CD14-positive monocyte (primary cell): ENCODE measurements at regions not wholly inside any gene's neighbourhood (a gene's known extent, or its start where the extent isn't known, plus 50 kb on each side); places are given as distances from the start of the nearest gene placed in this dataset.

Experiments used
- DNase-seq, 3 donors: peaks; one replicate each; pipeline ENCODE4 v3.0.0-alpha.2; 2011 to 2022
- H2AFZ ChIP-seq: 2 replicates; pipeline ENCODE4 v1.6.0; 2012; ENCODE audit warnings: mild to moderate bottlenecking, low read depth, low read length, inconsistent platforms; ENCODE audit not compliant: insufficient read depth, poor library complexity, severe bottlenecking
- H3K27ac ChIP-seq, 2 donors: 1 replicate in 1 of 2; 2 replicates in 1 of 2; pipeline ENCODE4 v1.5.1; 2012 to 2013; ENCODE audit warnings: low read length in 2 of 2, control low read depth in 1 of 2, inconsistent platforms in 1 of 2, low read depth in 1 of 2, mild to moderate bottlenecking in 1 of 2
- H3K27me3 ChIP-seq, 2 donors: one replicate each; pipeline versions ENCODE4 v1.6.0 to v1.6.1; 2011 to 2013; ENCODE audit warnings: low read length in 2 of 2; ENCODE audit not compliant: control insufficient read depth in 2 of 2, insufficient read depth in 2 of 2
- H3K36me3 ChIP-seq, 2 donors: replicated peaks in 1 of 2; 1 replicate in 1 of 2; 2 replicates in 1 of 2; pipeline versions ENCODE4 v1.5.1 to v1.6.1; 2012 to 2013; ENCODE audit warnings: low read length in 2 of 2, control low read depth in 1 of 2, inconsistent platforms in 1 of 2, mild to moderate bottlenecking in 1 of 2; ENCODE audit not compliant: insufficient read depth in 2 of 2, control insufficient read depth in 1 of 2
- H3K4me1 ChIP-seq, 2 donors: 1 replicate in 1 of 2; 2 replicates in 1 of 2; pipeline versions ENCODE4 v1.5.1 to v1.6.1; 2012 to 2013; ENCODE audit warnings: low read length in 2 of 2, control low read depth in 1 of 2, inconsistent platforms in 1 of 2, mild to moderate bottlenecking in 1 of 2, moderate library complexity in 1 of 2; ENCODE audit not compliant: insufficient read depth in 2 of 2, control insufficient read depth in 1 of 2
- H3K4me2 ChIP-seq: replicated peaks from 2 replicates; pipeline ENCODE3; 2012; ENCODE audit warnings: low read length, moderate library complexity, mild to moderate bottlenecking; ENCODE audit not compliant: poor library complexity, severe bottlenecking; ENCODE audit errors: extremely low read depth
- H3K4me3 ChIP-seq, 3 experiments: fragments of 200-600 bp in 1 of 3; sonication (generic) in 1 of 3; replicated peaks in 1 of 3; 1 replicate in 2 of 3; 2 replicates in 1 of 3; pipeline ENCODE4 v1.5.1; 2011 to 2013; ENCODE audit warnings: low read length in 3 of 3, mild to moderate bottlenecking in 3 of 3, control low read depth in 2 of 3, low read depth in 2 of 3, inconsistent platforms in 1 of 3, moderate library complexity in 1 of 3
- H3K79me2 ChIP-seq: 2 replicates; pipeline ENCODE4 v1.6.0; 2012; ENCODE audit warnings: mild to moderate bottlenecking, control low read depth, inconsistent platforms, low read length, moderate library complexity; ENCODE audit not compliant: insufficient read depth
- H3K9ac ChIP-seq: 2 replicates; pipeline ENCODE4 v1.6.0; 2017; ENCODE audit warnings: low read length, mild to moderate bottlenecking; ENCODE audit not compliant: insufficient read depth, poor library complexity, severe bottlenecking
- H3K9me3 ChIP-seq, 2 donors: replicated peaks in 1 of 2; 1 replicate in 1 of 2; 2 replicates in 1 of 2; pipeline versions ENCODE4 v1.5.1 to v1.6.1; 2012 to 2013; ENCODE audit warnings: low read length in 2 of 2, control low read depth in 1 of 2; ENCODE audit not compliant: control insufficient read depth in 1 of 2, insufficient read depth in 1 of 2
- H4K20me1 ChIP-seq: 2 replicates; pipeline ENCODE4 v1.6.0; 2012; ENCODE audit warnings: mild to moderate bottlenecking, low read length, control low read depth, moderate library complexity; ENCODE audit not compliant: insufficient read depth
- H3K27ac Mint-ChIP-seq, 7 donors: one replicate each; pipeline ENCODE4 v1.8.0; 2020; ENCODE audit warnings: mild to moderate bottlenecking in 7 of 7, mixed read lengths in 7 of 7, moderate library complexity in 6 of 7, inconsistent platforms in 2 of 7
- H3K27me3 Mint-ChIP-seq, 3 donors: one replicate each; pipeline ENCODE4 v1.8.0; 2021 to 2022; ENCODE audit warnings: low read depth in 3 of 3, mild to moderate bottlenecking in 3 of 3, mixed read lengths in 3 of 3, moderate library complexity in 3 of 3, inconsistent platforms in 1 of 3
- H3K36me3 Mint-ChIP-seq, 2 donors: one replicate each; pipeline ENCODE4 v1.8.0; 2020; ENCODE audit warnings: mixed read lengths in 2 of 2, inconsistent platforms in 1 of 2, mild to moderate bottlenecking in 1 of 2
- H3K4me1 Mint-ChIP-seq: one replicate; pipeline ENCODE4 v1.8.0; 2020; ENCODE audit warnings: mild to moderate bottlenecking, mixed read lengths
- H3K4me3 Mint-ChIP-seq, 2 donors: one replicate each; pipeline ENCODE4 v1.8.0; 2020; ENCODE audit warnings: mild to moderate bottlenecking in 2 of 2, mixed read lengths in 2 of 2, moderate library complexity in 1 of 2
- H3K9me3 Mint-ChIP-seq, 7 donors: one replicate each; pipeline ENCODE4 v1.8.0; 2020 to 2022; ENCODE audit warnings: mixed read lengths in 7 of 7, mild to moderate bottlenecking in 6 of 7, moderate library complexity in 6 of 7, inconsistent platforms in 2 of 7
- CTCF ChIP-seq: fragments of 200-600 bp; IDR thresholded peaks from one replicate; pipeline ENCODE4 v1.8.0; 2022; ENCODE audit warnings: antibody characterized with exemption, mild to moderate bottlenecking
- WGBS: methylation state at CpG from one replicate; pipeline ENCODE4 v1.1.5; 2013; ENCODE audit warnings: missing lambda C conversion rate; ENCODE audit not compliant: insufficient coverage; 5-methylcytosine and 5-hydroxymethylcytosine counted together
- intact Hi-C, 2 donors: fragments of 100-400 bp; cut with micrococcal nuclease; formaldehyde crosslinking; loops; one replicate each; pipeline versions ENCODE4 v1.15.0 to v1.15.1; 2023

- peaks cover 0 to 4% (median 3%) of the 10 kb centered on the region in 3 donors for H3K27me3 Mint-ChIP-seq
- Histone ChIP-seq H4K20me1 (no peaks in the 10 kb centered on the region), H3K9ac (no peak overlapping the region), H3K36me3 (no peaks in the 10 kb centered on the region), H3K27ac (no peak overlapping the region), H3K79me2 (no peaks in the 10 kb centered on the region), H3K4me2 (no peak overlapping the region), H3K9me3 (no peaks in the 10 kb centered on the region), H3K4me3 (no peak overlapping the region), H3K27me3 (no peaks in the 10 kb centered on the region), H3K4me1 (no peaks in the 10 kb centered on the region), H2AFZ (no peak overlapping the region)
- no peak for TF ChIP-seq CTCF
- no peak overlapping the region for H3K27ac Mint-ChIP-seq
- peaks cover 0 to 3% (median under 1%) of the 10 kb centered on the region in 7 donors for H3K9me3 Mint-ChIP-seq
- no peaks in the 10 kb centered on the region for H3K4me1 Mint-ChIP-seq
- DNase-seq = no peak
- intact Hi-C loops = no loop called here
- no peaks in the 10 kb centered on the region for H3K36me3 Mint-ChIP-seq
- 81% methylated on average over 2 of the region's 4 CpGs for WGBS
- no peak overlapping the region for H3K4me3 Mint-ChIP-seq
Observed at GRCh38 chr15:29593111-29593510, 229.2 kb downstream of the TJP1 start.

DNA sequence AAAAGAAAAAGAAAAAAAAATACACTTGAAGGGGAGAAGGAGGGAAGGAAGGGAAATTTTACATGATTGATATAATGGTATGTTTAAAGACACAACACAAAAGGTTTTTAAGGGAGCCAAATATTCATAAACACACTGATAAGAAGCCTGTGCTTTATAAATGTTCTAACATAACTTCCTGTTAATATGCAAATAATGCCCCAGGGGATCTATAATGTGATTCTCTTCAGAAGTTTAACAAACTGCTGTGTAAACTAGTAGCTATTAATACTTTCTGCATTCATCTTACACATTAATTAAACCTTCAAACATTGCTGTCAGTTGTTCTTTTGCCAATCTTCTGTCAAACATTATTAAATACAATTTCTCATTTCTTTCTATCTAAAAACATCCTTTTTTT lies 231.6 kb downstream of the TJP1 start:
- no peaks in the 10 kb centered on the region for H3K4me1 Mint-ChIP-seq
- intact Hi-C loops = no loop called here
- H3K4me3 ChIP-seq = no peak overlapping the region
- no peak overlapping the region for H3K27ac ChIP-seq
- H3K4me3 Mint-ChIP-seq = no peak overlapping the region
- H3K9me3 ChIP-seq = no peaks in the 10 kb centered on the region
- no peaks in the 10 kb centered on the region for H3K79me2 ChIP-seq
- DNase-seq = no peak
- no peak overlapping the region for H3K27ac Mint-ChIP-seq
- H3K27me3 ChIP-seq = no peaks in the 10 kb centered on the region
- no peaks in the 10 kb centered on the region for H3K36me3 ChIP-seq
- H3K9ac ChIP-seq = no peak overlapping the region
- no peak overlapping the region for H2AFZ ChIP-seq
- no peak for TF ChIP-seq CTCF
- peaks cover 0 to 7% (median 2%) of the 10 kb centered on the region in 7 donors for H3K9me3 Mint-ChIP-seq
- H4K20me1 ChIP-seq = no peaks in the 10 kb centered on the region
- H3K4me1 ChIP-seq = no peaks in the 10 kb centered on the region
- no peaks in the 10 kb centered on the region for H3K36me3 Mint-ChIP-seq
- H3K4me2 ChIP-seq = no peak overlapping the region
- H3K27me3 Mint-ChIP-seq = peaks cover 0 to 9% (median 3%) of the 10 kb centered on the region in 3 donors
